ENCODE measurements at regions not wholly inside any gene's neighbourhood (a gene's known extent, or its start where the extent isn't known, plus 50 kb on each side); places are given as distances from the start of the nearest gene placed in this dataset.

- H3K4me3 ChIP-seq (ENCODE audit: low read length): no peak overlapping the region
- TF ChIP-seq CTCF (conservative IDR thresholded peaks at IDR 0.05; ENCODE audit: low read length): no peak
- no peak for DNase-seq (ENCODE audit: low read depth)
Measured at GRCh38 chr20:60490217-60491050, 532.2 kb downstream of the CDH26 start.

GRCh38 chr20:60491051-60491581 lies 532.9 kb downstream of the CDH26 start:
- DNase-seq (ENCODE audit: low read depth): no peak
- TF ChIP-seq CTCF (conservative IDR thresholded peaks at IDR 0.05; ENCODE audit: low read length): no peak
- no peak overlapping the region for H3K4me3 ChIP-seq (ENCODE audit: low read length)

GRCh38 chr20:60494476-60494875 lies 536.3 kb downstream of the CDH26 start:
- DNase-seq (ENCODE audit: low read depth): no peak
- no peak overlapping the region for H3K4me3 ChIP-seq (ENCODE audit: low read length)
- TF ChIP-seq CTCF (conservative IDR thresholded peaks at IDR 0.05; ENCODE audit: low read length): no peak

DNA sequence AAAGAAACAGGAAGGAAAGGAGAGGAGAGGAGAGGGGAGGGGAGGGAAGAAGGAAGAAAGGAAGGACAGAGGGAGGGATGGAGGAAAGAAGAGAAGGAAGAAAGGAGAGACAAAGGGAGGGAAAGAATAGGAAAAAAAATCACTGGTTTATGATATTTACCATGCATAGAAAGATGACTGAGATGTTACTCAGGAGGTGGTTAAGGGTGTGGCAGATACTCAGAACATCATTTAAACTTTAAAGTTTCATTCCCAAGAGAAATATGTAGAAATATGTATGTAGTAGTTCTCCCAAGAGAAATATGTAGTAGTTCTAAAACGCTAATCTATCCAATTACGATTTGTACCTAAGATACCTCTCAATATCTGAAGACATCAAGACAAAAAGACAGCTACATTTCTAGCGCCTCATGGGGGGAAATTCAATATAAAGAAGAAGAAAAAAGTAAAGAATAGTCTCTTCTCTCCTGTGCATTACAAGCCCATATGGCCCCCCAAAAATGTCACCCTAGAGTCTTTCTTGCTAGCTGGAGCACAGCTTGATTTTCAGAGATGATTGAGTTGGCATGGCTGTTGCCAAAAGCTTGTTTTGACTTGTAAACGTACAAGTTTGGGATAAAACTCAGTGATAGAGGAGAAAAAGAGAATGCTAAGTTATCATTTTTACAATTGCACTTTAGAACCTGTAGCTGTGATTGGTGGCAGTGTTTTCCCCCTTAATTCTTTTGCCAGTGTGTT lies 539.2 kb downstream of the CDH26 start:
- no peak for DNase-seq (ENCODE audit: low read depth)
- TF ChIP-seq CTCF (conservative IDR thresholded peaks at IDR 0.05; ENCODE audit: low read length): no peak
- H3K4me3 ChIP-seq (ENCODE audit: low read length): no peak overlapping the region

GRCh38 chr20:60500038-60500701 lies 541.9 kb downstream of the CDH26 start:
- TF ChIP-seq CTCF (conservative IDR thresholded peaks at IDR 0.05; ENCODE audit: low read length): no peak

GRCh38 chr20:60501048-60501447 lies 542.8 kb downstream of the CDH26 start:
- H3K4me3 ChIP-seq (ENCODE audit: low read length): no peak overlapping the region
- DNase-seq (ENCODE audit: low read depth): no peak
- TF ChIP-seq CTCF (conservative IDR thresholded peaks at IDR 0.05; ENCODE audit: low read length): no peak

More at GRCh38 chr20:60500038-60500701, 541.9 kb downstream of the CDH26 start:
- DNase-seq (ENCODE audit: low read depth): no peak
- H3K4me3 ChIP-seq (ENCODE audit: low read length): no peak overlapping the region

Data from AG10803 (cell line).